Epithelial cell of prostate (primary cell): ENCODE measurements at regions not wholly inside any gene's neighbourhood (a gene's known extent, or its start where the extent isn't known, plus 50 kb on each side); places are given as distances from the start of the nearest gene placed in this dataset.

Experiments
- DNase-seq: peaks from one replicate; pipeline ENCODE4 v3.0.0-alpha.2; 2011; ENCODE audit warnings: low read depth, low spot score
- H3K27ac ChIP-seq: fragments of 450-650 bp; 2 replicates; pipeline ENCODE4 v1.5.1; 2017; ENCODE audit warnings: mild to moderate bottlenecking

DNA sequence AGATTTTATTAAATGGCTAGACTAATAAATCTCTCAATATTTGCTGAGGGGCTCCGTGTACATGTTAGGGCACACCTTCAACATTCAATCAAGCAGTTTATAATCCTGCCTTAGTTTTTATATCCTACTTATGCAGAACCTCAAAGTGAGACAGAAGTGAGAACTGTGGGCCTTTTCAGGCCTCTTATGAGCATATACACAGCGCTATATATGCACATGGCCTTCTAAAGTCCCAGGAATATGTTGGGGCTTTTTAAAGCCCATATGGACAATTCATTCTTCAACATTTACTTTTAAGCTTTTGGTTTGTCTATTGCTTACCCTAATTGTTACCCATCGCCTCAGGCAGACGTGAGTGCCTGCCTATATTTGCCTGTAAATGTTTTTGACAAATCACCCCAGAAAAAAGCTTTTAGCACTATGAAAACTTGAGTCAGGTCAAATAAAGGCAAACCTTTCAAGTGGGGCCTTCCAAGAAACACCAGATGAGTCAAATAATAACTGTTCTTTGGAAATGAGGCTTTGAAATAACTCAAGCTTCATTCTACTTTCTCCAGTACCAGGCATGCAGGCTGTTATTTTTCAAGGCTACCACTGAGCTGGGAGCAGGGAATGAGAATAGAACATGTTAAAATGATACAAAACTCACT lies 58.2 kb downstream of the ESM1 start:
- DNase-seq = no peak
- no peak overlapping the region for H3K27ac ChIP-seq

DNA sequence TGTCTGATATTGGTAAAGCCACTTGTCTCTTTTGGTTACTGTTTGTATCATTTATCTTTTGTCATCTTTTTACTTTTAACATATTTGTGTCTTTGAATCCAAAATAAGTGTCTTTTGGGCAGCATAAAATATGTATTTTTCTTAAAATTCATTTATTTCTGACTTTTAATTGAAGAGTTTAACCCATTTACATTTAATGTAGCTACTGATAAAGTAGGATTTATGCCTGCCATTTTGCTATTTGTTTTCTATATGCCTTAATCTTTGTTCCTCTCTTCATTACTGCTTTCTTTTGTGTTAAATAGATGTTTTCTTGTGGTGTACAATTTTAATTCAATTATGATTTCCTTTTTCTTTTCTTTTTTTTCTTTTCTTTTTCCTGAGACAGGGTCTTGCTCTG lies 60.9 kb downstream of the ESM1 start:
- H3K27ac ChIP-seq = no peak overlapping the region
- DNase-seq = no peak

DNA sequence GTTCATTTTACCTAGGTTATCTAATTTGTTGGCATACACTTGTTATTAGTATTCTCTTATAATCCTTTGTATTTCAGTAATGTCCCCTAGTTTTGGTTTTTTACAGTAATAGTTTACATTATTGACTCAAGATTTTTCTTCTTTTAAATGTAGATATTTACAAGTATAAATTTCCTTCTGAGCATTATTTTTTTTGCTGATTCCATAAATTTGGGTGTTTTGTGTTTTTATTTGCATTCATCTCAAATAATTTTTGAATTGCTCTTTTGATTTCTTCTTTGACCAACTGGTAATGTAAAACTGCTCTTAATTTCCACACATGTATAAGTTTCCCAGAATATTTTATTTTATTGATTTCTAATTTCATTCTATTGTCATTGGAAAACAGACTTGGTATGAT lies 68.1 kb downstream of the ESM1 start:
- DNase-seq = no peak
- H3K27ac ChIP-seq = no peak overlapping the region

DNA sequence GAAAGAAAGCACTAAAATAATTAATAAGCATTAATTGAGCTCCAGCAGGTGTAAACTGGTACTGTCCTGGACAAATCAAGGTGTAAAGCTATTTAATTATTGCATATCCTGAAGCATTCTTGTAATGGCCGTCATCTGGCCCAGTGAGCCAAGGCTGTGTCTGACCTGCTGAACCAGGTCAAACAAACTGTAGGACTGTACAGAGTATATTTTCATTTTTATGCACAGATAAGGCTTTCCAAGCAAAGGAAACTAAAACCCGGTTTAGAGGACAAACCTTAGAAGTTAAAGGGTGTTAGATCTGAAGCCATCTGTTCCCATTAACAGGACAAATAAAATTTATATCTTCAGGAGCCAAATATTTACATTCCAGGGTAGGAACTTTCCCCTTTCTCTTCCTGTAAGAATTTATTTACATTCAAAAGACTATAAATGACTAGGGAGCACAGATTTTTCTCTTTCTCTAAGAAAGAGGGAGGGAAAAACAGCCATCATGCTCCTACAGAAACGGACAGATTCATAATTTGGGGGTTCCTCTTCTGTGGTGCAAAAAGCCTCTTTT lies 69.8 kb downstream of the ESM1 start:
- no peak overlapping the region for H3K27ac ChIP-seq

DNA sequence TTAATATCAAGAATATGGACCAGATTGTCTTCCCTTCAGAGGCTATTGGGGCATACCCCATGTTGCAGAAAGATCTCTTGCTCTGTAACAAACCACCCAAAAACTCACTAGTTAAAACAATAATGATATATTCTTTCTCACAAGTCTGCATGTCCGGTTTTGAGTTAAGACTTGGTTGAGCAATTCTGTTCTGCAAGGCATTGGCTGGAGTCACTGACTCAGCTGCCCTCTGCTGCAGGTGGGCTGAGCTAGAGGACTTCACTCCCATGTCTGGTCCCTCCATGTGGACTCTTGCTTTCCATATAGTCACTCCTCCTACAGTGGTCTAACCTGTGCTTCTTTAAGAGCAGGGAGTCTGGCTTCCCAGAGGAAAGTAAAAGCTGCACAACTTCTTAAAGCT lies 73.4 kb downstream of the ESM1 start:
- DNase-seq = no peak
- no peak overlapping the region for H3K27ac ChIP-seq

More for the DNA sequence above, 69.8 kb downstream of the ESM1 start:
- no peak for DNase-seq

DNA sequence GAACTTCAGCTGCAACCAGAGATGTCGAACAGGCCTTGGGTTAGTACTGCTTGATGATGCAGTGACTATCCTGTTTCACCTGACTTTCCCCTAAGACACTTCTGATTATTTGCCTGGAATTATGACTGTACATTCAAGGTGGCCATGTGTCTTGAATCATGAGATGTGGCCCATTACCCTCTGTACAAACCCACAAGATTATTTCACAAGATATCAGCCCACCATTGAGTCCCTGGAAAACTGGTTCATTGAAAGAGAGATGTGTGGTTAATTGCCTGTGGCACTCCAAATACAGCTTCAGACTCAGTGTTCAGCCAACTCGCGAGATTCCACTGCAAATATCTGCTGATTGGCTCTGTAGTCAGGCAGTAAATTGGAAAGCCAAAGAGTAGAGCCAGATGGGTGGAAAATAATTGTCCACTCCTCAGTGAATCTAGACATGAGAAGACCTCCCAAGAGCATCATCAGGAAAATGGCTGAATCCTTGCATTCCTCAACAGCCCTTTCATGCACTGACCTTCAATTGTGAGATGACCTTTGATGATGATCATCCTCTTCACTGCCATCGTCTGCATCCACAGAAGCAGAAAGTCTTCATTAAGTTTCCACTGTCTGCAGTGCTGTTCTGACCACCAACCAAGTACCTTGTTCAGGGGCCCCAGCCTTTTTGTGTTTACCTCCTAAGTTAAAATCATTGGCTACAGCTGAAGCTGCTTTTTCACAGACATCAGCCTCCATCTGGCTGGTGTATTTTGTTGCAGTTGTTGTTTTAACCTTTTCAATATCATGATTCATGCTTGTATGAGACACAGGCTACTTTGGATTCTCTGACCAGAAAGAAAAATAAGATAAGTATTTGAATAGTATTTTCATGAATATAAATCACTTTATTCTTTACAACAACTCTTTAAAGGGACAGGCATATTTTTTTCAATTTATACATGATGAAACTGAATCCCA lies 75.2 kb downstream of the ESM1 start:
- no peak overlapping the region for H3K27ac ChIP-seq
- no peak for DNase-seq

DNA sequence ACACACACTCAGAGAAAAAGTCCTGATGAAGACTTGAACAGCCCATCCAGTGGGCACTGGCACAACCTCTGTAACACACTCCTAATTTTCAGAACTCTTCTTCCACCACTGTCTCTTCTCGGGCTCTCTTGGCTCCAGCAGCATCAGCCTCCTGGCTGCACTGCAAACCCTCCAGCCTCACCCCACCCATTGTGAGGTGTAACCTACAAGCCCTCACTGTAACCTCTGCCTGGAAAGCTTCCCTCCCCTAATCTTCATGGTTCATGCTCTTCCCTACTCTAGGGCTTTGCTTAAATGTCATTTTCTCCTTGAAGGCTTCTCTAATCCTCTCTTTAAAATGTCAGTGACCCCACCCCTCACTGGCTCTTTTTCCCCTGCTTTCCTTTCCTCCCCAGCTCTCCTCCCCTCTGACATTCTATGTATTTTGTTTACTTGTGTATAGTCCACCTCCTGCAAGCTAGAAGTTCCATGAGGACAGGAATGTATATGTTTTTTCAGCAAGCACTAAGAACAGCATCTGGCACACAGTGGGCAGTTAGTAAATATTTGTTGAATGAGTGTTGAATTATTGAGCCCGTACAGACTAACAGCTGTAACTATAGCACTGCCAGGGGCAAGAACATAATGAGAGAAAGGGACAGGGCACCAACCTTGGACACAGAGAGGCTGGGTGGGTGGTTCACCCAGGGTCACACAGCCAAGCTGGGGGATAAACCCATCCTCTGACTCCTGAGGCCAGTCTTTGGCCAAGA lies 76.4 kb downstream of the ESM1 start:
- no peak overlapping the region for H3K27ac ChIP-seq
- no peak for DNase-seq

DNA sequence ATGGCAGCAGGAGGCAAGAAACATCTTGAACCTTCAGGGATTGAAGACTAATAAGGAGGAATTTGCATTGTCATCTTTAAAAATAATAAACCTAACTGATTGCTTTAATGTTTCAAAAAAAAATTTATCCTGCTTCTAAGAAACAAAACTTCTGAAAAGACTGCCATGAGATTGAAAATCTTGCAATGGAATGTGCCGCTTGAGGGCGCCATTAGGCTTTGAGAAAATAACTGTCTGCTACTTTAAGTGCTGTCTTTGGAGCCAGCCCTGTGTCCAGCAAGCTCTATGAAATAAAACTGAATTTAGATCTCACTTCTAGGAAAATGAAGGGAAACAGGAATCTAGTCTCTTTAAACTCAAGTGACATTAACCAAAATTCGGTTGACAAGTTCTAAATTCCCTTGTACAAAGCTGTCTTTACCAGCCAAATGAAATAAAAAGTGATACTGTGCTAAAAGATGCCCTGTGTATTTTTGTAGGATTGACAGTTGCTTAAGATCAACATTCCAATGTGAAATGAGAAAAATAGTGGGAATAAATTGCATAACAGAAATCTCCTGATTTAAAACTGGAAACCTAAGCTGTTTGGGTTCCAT lies 79.4 kb downstream of the ESM1 start:
- no peak overlapping the region for H3K27ac ChIP-seq
- no peak for DNase-seq

DNA sequence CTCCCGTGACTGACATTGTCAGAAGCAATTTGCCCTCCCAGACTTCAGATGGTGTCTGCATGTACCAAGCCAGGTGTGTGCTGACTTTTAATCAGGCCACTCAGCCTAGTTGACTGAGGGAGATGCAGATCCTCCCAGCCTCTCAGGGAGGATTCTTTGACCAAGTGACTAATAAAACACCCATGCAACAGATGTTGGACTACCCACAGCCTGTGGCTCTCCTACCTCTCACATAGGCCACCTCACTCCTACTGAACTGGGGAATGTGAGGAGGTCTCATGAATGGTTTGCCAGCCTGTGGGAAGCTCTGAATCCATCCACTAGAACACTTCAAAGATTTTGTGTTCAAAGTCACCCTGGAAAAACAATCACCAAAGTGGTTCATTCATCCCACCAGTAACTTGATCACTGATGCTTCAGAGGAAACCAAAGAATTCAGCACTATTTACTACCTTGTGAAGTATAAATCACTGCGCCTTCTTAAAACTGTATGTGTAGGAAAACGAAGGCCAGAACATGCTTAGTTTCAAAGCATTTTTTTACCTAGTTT lies 80.1 kb downstream of the ESM1 start:
- H3K27ac ChIP-seq = no peak overlapping the region
- no peak for DNase-seq

DNA sequence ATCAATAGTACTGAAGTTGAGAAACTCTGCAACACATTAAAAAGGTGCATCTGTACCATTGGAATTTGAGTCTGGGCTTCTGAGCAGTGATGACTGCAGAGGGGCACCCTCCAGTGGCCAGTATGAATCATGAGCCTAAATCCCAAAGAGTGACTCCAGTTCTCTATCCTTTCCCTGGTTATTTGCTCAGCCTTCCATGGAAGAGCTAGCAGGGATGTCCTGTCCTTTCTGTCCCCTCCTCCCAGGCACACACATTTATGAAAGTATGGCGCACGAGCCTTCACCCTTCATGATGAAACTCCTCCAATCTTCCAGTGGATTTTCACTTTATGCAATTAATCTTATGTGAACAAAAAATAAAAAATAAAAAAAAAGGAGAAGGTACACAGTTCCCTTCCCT lies 81.0 kb downstream of the ESM1 start:
- no peak overlapping the region for H3K27ac ChIP-seq
- DNase-seq = no peak

DNA sequence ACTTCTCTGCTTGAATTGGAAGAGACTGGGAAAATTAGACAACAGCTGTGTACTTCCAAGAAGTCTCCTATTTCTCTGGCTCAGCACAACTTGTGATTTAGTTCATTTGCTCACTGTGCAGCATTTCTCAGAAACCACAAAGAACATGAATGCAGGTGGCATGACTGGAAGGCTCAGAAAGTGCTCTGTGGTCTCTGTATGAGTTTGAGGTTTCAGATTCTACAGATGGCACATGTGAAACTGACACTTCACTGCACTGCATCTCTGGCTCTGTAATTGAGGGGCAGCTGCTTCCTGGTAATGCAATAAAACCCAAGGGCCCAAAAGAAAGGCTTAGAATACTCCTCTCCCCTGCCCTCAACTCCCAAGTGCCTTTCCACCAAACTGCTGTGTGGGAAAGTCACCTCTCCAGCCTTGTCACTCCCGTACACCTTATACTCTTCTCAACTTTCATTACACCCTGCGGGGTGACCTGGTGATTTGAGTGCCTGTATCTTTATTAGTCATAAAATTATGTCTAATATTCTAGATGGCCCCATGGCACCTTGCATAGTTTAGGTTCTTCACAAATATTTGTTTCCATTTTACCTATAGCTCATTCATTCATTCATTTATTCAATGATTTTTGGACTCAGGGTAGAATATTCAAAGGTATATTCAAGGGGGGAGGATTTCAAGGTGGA lies 82.5 kb downstream of the ESM1 start:
- DNase-seq = no peak

DNA sequence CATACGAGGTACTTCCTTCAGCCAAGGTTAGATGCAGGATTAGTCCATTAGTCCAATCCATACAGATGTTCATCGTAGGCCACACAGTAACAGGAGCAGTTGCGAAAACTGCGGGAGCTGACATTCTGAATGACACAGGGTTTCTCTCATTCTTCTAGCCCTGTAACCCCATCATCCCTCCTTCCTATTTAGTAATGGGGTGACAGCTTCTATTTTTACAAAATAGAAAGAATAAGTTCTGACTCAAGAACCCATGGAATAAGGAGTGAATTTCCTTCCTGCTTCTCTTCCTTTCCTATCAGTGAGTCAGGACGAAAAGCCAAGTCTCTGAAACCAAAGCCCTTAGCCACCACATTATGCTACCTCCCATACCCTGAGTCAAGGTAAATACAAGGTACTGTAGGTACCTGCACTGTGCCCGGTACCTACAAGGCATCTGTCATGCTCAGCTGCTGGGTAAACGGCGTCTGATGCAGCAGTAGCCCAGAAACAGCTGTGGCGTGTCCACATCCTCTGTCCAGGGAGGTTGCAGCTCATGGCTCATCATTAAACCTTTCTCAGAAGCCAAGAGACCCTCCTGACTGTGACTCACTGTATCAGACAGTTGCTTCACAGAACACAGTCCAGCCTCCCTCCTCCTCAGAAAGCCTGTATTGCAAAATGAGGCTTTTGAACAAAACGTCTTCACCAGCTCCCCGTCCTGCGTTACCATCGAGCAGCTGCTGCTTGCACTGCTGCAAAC lies 84.2 kb downstream of the ESM1 start:
- peak; percentile 56 for DNase-seq
- H3K27ac ChIP-seq = no peak overlapping the region

More for the DNA sequence above, 82.5 kb downstream of the ESM1 start:
- no peak overlapping the region for H3K27ac ChIP-seq

DNA sequence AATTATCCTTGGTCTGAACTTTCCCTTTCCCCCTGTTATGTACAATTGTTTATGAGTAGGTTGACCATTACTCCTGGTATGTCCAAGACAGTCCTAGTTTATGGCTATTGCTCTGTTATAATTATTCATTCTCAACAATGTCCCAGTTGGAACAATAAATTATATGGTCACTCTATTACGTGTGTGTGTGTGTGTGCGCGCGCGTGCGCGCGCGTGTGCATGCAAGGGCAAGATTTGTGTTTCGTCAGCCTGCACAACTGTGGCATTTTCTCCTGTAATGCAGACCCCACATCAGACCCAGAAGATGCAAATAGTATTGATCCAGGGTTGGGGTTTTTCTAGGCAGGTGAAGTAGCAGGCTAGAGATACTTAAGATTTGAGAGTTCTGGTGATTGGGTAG lies 88.4 kb downstream of the ESM1 start:
- no peak for DNase-seq

DNA sequence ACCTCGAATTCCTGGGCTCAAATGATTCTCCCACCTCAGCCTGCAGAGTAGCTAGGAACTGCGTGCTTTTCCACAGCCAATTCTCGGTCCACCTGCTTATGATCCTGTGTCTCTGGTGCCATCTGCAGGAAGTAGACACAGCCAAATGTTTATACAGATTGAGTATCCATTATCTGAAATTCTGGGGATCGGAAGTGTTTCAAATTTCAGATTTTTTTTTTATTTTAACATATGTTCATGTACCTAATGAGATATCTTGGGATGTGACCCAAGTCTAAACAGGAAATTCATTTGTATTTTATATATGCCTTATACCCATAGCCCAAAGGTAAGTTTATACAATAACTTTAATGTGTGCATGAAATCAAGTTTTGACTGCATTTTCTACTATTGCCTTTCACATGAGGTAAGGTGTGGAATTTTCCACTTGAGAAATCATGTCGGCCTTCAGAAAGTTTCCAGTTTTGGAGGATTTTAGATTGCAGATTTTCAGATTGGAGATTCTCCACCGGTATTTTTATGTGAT lies 89.5 kb downstream of the ESM1 start:
- no peak for DNase-seq
- no peak overlapping the region for H3K27ac ChIP-seq

More for the DNA sequence above, 88.4 kb downstream of the ESM1 start:
- no peak overlapping the region for H3K27ac ChIP-seq

DNA sequence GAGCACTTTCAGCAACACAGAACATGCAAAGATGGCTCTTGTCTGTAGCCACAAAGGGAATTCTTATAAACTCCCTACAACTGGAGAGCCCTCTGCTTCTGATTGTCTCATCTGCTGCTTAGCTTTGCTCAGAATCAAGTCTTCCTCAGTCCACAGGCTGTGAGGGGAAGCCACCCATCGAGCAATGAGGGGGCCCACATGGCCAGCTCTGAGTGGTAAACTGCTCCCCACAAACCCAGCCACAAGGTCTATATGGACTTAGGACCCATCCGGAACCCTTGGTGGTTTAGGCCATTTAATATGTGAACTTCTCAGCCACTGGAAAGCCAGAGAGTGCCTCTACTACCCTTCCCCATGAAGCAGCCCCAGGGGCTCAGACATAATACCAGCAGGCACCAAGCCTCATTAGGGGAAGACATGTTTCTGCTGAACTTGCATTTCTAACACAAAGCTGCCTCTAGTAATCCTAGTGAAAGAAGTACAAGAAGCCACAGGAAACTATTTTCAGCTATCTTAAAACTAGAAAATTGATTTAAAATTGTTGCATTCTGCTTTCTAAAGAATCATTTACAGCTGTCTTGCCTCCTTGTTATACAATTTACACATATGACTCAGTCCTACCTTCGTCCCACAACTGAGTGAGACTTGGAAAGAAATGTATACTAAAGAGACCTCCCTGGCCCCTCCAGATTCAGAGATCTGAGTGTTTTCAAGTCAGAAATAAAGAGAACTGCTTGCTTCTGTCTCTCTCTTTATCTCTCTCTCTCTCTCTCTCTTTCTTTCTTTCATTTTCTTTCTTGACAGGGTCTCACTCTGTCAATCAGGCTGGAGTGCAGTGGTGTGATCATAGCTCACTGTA lies 90.2 kb downstream of the ESM1 start:
- no peak overlapping the region for H3K27ac ChIP-seq
- no peak for DNase-seq

DNA sequence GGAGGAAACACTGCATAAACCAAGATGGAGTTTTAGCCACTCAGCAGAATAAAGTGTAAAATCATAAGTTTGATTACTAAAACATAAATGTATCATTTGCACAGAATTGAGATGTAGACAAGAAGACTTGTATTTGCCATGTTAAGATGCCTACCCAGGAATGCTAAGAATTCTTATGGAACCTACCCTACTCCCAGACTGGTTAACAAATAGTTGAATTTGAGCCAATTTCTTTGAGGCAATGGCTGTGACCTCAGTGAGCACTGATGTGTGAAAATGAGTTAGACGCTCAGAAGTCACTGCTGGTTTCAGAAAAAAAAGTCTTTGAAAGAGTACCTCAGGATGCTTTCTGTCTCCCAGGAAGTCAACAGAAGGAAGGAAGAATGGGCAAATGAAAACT lies 95.6 kb downstream of the ESM1 start:
- DNase-seq = no peak
- H3K27ac ChIP-seq = no peak overlapping the region

DNA sequence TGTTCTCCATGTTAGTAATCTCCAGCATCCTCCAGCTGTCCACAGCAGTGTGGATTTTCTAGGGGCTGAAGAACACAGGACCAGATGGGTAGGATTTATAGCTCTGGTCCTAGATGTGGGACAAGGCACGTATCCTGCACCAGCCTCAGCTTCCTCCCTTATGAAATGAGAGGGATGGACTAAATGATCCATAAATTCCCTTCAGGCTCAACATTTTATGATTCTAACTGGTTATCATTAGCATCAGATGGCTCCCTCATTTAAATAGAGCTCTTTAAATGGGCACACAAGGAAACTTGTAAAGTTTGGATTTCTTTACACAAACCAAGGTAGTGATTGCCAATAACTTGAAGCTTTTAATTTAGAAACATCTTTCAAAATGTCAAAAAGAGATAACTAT lies 97.7 kb downstream of the ESM1 start:
- no peak for DNase-seq

DNA sequence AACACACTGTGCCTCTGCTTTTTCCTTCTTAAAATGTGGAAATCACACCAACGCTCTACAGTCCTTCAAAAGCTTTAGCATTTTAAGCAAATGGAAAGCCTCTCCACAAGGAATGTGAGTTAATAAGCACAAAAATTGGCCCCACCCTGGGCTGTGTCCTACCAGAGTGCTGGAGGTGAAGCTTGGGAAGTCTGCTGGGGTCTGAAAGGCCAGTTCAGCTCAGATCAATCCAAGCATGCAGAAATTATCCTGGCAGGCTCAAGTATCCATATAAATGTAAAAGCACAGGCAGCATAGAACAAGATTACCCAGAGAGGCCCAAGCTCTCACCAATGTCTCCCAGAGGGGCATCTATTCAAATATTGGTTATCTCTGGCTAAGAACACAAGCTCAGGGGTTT lies 98.5 kb downstream of the ESM1 start:
- H3K27ac ChIP-seq = no peak overlapping the region
- DNase-seq = no peak

More for the DNA sequence above, 97.7 kb downstream of the ESM1 start:
- H3K27ac ChIP-seq = no peak overlapping the region
